ENCODE measurements at regions not wholly inside any gene's neighbourhood (a gene's known extent, or its start where the extent isn't known, plus 50 kb on each side); places are given as distances from the start of the nearest gene placed in this dataset.

DNA sequence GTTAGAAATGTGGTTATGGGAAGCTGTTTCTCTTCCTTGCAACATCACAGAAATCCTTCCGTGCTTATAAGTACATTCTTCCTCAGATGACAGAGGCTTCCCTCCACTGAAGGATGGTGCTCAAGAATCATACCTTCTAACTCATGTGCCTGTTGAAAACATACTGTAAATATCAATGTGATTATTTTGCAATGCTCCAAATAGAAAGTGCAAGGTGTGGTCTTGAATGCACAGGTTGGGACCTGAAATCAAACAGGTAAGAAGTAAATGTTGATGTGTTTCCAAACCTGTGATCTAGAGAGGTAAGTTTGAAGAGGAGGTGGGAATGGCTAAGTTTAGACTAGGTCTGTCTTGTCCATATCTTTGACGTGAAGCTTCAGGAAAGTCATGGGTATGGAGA lies 87.7 kb downstream of the ZNF518B start:
- TF ChIP-seq, protein P1, sequence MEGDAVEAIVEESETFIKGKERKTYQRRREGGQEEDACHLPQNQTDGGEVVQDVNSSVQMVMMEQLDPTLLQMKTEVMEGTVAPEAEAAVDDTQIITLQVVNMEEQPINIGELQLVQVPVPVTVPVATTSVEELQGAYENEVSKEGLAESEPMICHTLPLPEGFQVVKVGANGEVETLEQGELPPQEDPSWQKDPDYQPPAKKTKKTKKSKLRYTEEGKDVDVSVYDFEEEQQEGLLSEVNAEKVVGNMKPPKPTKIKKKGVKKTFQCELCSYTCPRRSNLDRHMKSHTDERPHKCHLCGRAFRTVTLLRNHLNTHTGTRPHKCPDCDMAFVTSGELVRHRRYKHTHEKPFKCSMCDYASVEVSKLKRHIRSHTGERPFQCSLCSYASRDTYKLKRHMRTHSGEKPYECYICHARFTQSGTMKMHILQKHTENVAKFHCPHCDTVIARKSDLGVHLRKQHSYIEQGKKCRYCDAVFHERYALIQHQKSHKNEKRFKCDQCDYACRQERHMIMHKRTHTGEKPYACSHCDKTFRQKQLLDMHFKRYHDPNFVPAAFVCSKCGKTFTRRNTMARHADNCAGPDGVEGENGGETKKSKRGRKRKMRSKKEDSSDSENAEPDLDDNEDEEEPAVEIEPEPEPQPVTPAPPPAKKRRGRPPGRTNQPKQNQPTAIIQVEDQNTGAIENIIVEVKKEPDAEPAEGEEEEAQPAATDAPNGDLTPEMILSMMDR (IDR thresholded peaks at IDR 0.05; ENCODE audit: borderline replicate concordance, extremely low read depth, low read length, poor library complexity, severe bottlenecking), result no peak
- TF ChIP-seq EZH2 (IDR thresholded peaks at IDR 0.05; ENCODE audit: borderline replicate concordance, low read depth, low read length, severe bottlenecking), result no peak
- Histone ChIP-seq H2AFZ (ENCODE audit: low read depth, low read length) (no peak overlapping the region), H3K4me1 (ENCODE audit: insufficient read depth, low read length) (no peaks in the 10 kb centered on the region), H3K4me2 (ENCODE audit: insufficient read depth, low read length) (no peak overlapping the region), H3K9ac (ENCODE audit: low read depth, low read length) (no peak overlapping the region), H3K36me3 (ENCODE audit: insufficient read depth, low read length) (no peaks in the 10 kb centered on the region), H3K79me2 (ENCODE audit: insufficient read depth, low read length) (no peaks in the 10 kb centered on the region), H3K27ac (ENCODE audit: low read length) (no peak overlapping the region), H3K4me3 (ENCODE audit: low read depth in 1 of 2, low read length in 2 of 2) (no peak overlapping the region), H3K27me3 (ENCODE audit: insufficient read depth, low read length, poor library complexity) (no peaks in the 10 kb centered on the region), H3K9me3 (ENCODE audit: insufficient read depth, low read length, severe bottlenecking) (no peaks in the 10 kb centered on the region), H4K20me1 (ENCODE audit: insufficient read depth, low read length) (no peaks in the 10 kb centered on the region)
- ATAC-seq (ENCODE audit: insufficient read depth, low read depth) (no peak), DNase-seq (no peak)

DNA sequence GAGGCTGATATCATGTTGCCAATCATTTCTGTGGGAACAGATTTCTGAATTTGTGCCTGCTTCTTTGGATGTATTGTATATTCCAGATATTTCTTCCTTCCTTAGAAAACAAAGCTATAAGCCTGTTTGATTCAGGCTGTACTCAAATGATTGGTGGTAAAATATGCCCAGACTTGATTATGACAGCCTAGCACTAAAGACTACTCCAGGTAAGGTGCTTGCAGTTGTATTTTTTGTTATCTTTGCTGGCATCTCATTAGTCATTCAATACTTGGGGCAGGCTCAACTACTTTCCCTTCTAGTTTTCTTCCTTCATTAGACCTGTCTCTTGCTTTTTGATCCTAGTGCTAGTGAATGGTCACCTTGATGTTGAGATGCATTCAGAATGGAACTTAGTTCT lies 90.6 kb downstream of the ZNF518B start:
- no peaks in the 10 kb centered on the region for H3K9me3 ChIP-seq (ENCODE audit: insufficient read depth, low read length, severe bottlenecking)
- no peak for ATAC-seq (ENCODE audit: insufficient read depth, low read depth)
- no peak overlapping the region for H3K4me3 ChIP-seq (ENCODE audit: low read depth in 1 of 2, low read length in 2 of 2)
- no peaks in the 10 kb centered on the region for H4K20me1 ChIP-seq (ENCODE audit: insufficient read depth, low read length)
- no peak overlapping the region for H3K27ac ChIP-seq (ENCODE audit: low read length)
- no peak overlapping the region for H3K9ac ChIP-seq (ENCODE audit: low read depth, low read length)
- no peaks in the 10 kb centered on the region for H3K79me2 ChIP-seq (ENCODE audit: insufficient read depth, low read length)
- DNase-seq, result no peak
- H2AFZ ChIP-seq (ENCODE audit: low read depth, low read length), result no peak overlapping the region
- no peaks in the 10 kb centered on the region for H3K36me3 ChIP-seq (ENCODE audit: insufficient read depth, low read length)
- H3K4me2 ChIP-seq (ENCODE audit: insufficient read depth, low read length), result no peak overlapping the region
- TF ChIP-seq EZH2 (IDR thresholded peaks at IDR 0.05; ENCODE audit: borderline replicate concordance, low read depth, low read length, severe bottlenecking), result no peak
- TF ChIP-seq, protein P1 (IDR thresholded peaks at IDR 0.05; ENCODE audit: borderline replicate concordance, extremely low read depth, low read length, poor library complexity, severe bottlenecking), result no peak
- H3K4me1 ChIP-seq (ENCODE audit: insufficient read depth, low read length), result no peaks in the 10 kb centered on the region
- no peaks in the 10 kb centered on the region for H3K27me3 ChIP-seq (ENCODE audit: insufficient read depth, low read length, poor library complexity)

DNA sequence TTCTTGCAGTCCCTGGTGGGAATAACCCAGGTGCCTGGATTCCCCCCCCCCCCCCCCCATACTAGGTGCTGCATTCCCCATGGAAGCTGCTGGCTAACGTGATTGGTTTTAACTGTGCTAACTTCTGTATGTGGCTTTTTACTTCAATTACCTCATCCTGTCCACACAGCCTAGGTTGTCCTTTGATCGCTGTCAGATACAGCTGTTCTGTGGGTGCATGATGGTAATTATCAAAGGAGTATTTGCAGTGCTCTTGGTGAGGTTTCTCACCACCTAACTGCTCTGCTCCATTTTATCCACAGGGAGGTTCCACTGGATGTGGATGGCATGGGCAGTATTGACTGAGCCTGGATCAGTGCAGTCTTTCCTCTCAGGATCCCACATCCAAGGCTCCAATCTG lies 93.0 kb downstream of the ZNF518B start:
- TF ChIP-seq, protein P1 (IDR thresholded peaks at IDR 0.05; ENCODE audit: borderline replicate concordance, extremely low read depth, low read length, poor library complexity, severe bottlenecking), result no peak
- no peak for TF ChIP-seq EZH2 (IDR thresholded peaks at IDR 0.05; ENCODE audit: borderline replicate concordance, low read depth, low read length, severe bottlenecking)
- DNase-seq (no peak), ATAC-seq (ENCODE audit: insufficient read depth, low read depth) (peak; percentile 73)
- no peak overlapping the region for H3K4me2 ChIP-seq (ENCODE audit: insufficient read depth, low read length)
- H3K9me3 ChIP-seq (ENCODE audit: insufficient read depth, low read length, severe bottlenecking), result no peaks in the 10 kb centered on the region
- H4K20me1 ChIP-seq (ENCODE audit: insufficient read depth, low read length), result no peaks in the 10 kb centered on the region
- no peaks in the 10 kb centered on the region for H3K79me2 ChIP-seq (ENCODE audit: insufficient read depth, low read length)
- H3K36me3 ChIP-seq (ENCODE audit: insufficient read depth, low read length), result no peaks in the 10 kb centered on the region
- no peak overlapping the region for H2AFZ ChIP-seq (ENCODE audit: low read depth, low read length)
- H3K27me3 ChIP-seq (ENCODE audit: insufficient read depth, low read length, poor library complexity), result no peaks in the 10 kb centered on the region
- H3K27ac ChIP-seq (ENCODE audit: low read length), result no peak overlapping the region
- H3K9ac ChIP-seq (ENCODE audit: low read depth, low read length), result no peak overlapping the region
- no peak overlapping the region for H3K4me3 ChIP-seq (ENCODE audit: low read depth in 1 of 2, low read length in 2 of 2)
- no peaks in the 10 kb centered on the region for H3K4me1 ChIP-seq (ENCODE audit: insufficient read depth, low read length)

DNA sequence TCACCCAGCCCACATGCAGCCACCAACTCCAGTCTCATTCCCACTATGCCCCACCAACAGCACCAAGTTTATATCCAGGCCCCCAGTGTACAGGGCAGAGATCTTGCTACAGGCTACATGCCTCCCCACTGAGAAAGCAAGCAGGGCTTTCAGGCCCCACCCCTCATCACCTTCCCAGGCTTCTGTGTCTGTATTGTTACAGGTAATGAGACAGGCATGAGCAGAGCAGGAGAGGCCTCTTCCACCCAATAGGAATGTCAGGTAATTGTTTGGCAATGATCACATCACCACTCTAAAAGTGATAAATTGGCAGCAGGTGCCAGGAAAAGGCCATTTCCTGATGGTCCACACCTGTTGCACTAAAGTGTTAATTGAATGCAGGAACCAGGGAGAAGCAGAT lies 102.5 kb downstream of the ZNF518B start:
- Histone ChIP-seq H3K9me3 (ENCODE audit: insufficient read depth, low read length, severe bottlenecking) (no peaks in the 10 kb centered on the region), H3K9ac (ENCODE audit: low read depth, low read length) (no peak overlapping the region), H3K4me1 (ENCODE audit: insufficient read depth, low read length) (no peaks in the 10 kb centered on the region), H2AFZ (ENCODE audit: low read depth, low read length) (no peak overlapping the region), H3K27ac (ENCODE audit: low read length) (no peak overlapping the region), H3K4me2 (ENCODE audit: insufficient read depth, low read length) (no peak overlapping the region), H3K36me3 (ENCODE audit: insufficient read depth, low read length) (no peaks in the 10 kb centered on the region), H3K4me3 (ENCODE audit: low read depth in 1 of 2, low read length in 2 of 2) (no peak overlapping the region), H3K27me3 (ENCODE audit: insufficient read depth, low read length, poor library complexity) (no peaks in the 10 kb centered on the region), H3K79me2 (ENCODE audit: insufficient read depth, low read length) (no peaks in the 10 kb centered on the region), H4K20me1 (ENCODE audit: insufficient read depth, low read length) (no peaks in the 10 kb centered on the region)
- no peak for DNase-seq
- no peak for TF ChIP-seq EZH2 (IDR thresholded peaks at IDR 0.05; ENCODE audit: borderline replicate concordance, low read depth, low read length, severe bottlenecking)
- TF ChIP-seq, protein P1 (IDR thresholded peaks at IDR 0.05; ENCODE audit: borderline replicate concordance, extremely low read depth, low read length, poor library complexity, severe bottlenecking), result no peak
- no peak for ATAC-seq (ENCODE audit: insufficient read depth, low read depth)

Data from DND-41 (cell line).